Panc1 (cell line): ENCODE measurements at regions not wholly inside any gene's neighbourhood (a gene's known extent, or its start where the extent isn't known, plus 50 kb on each side); places are given as distances from the start of the nearest gene placed in this dataset.

Experiments used
- CTCF ChIP-seq: fragments of 450-650 bp; IDR thresholded peaks from 2 replicates; pipeline ENCODE4 v1.5.1; 2017; ENCODE audit warnings: mild to moderate bottlenecking
- POLR2AphosphoS5 ChIP-seq: IDR thresholded peaks from 2 replicates; pipeline ENCODE4 v1.6.1; 2012; ENCODE audit warnings: mild to moderate bottlenecking, low read depth, low read length, moderate library complexity
- REST ChIP-seq, 2 experiments: IDR thresholded peaks; 2 replicates each; pipeline ENCODE4 v1.6.1; 2011 to 2012; ENCODE audit warnings: low read depth in 2 of 2, control low read depth in 1 of 2, low read length in 1 of 2, mild to moderate bottlenecking in 1 of 2, moderate library complexity in 1 of 2; ENCODE audit not compliant: insufficient read depth in 1 of 2
- SIN3A ChIP-seq: IDR thresholded peaks from 2 replicates; pipeline ENCODE4 v1.6.1; 2012; ENCODE audit warnings: low read depth, mild to moderate bottlenecking, low read length, moderate library complexity, borderline replicate concordance; ENCODE audit not compliant: insufficient read depth
- TCF7L2 ChIP-seq: IDR thresholded peaks from 2 replicates; pipeline ENCODE4 v1.6.1; 2011; ENCODE audit warnings: mild to moderate bottlenecking, low read depth, low read length, inconsistent platforms

DNA sequence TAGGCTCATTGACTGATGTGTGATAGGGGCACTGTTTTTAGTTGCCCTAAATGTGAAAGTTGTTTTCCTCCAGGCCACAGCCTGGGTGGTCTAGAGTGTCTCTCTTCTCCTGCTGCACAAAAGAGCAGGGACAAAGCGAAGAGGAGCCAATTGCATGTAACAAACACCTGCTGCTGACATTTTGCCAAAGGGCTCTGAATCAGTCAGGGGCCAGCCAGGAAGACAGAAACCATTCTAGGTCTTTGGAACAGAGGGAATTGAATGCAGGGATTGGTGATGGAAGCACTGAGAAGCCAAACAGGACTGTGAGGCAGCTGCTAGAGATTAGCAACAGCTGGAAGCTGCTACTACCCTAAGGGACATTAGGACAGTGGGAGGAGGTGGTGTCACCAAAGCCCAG is 185.3 kb upstream of the POU3F1 start:
- no peak for TF ChIP-seq CTCF
- TF ChIP-seq POLR2AphosphoS5 = no peak
- no peak for TF ChIP-seq REST (IDR thresholded peaks at IDR 0.05; ENCODE audit: insufficient read depth in 1 of 2, low read depth in 2 of 2, low read length in 1 of 2)
- no peak for TF ChIP-seq SIN3A
- no peak for TF ChIP-seq TCF7L2
